GM11168 (cell line): ENCODE measurements at regions not wholly inside any gene's neighbourhood (a gene's known extent, or its start where the extent isn't known, plus 50 kb on each side); places are given as distances from the start of the nearest gene placed in this dataset.

Experiments
- in situ Hi-C: fragments of 300-500 bp; cut with MboI; formaldehyde crosslinking; loops from one replicate; pipeline ENCODE4 v1.12.0; 2022; ENCODE audit warnings: low sequenced_read_pairs; ENCODE audit not compliant: unreplicated experiment

- in situ Hi-C loops: no loop called here
These were observed 180.8 kb downstream of the GAS1 start for GRCh38 chr9:86766511-86766910.

- in situ Hi-C loops: no loop called here
These were observed 181.4 kb downstream of the GAS1 start for GRCh38 chr9:86765746-86766430.

GRCh38 chr9:86764671-86765343 is 182.5 kb downstream of the GAS1 start:
- in situ Hi-C loops: no loop called here

GRCh38 chr9:86764221-86764624 is 183.1 kb downstream of the GAS1 start:
- in situ Hi-C loops: no loop called here

- in situ Hi-C loops: no loop called here
These were observed 183.5 kb downstream of the GAS1 start for GRCh38 chr9:86763791-86764190.

- in situ Hi-C loops: no loop called here
These were observed 190.0 kb downstream of the GAS1 start for GRCh38 chr9:86757382-86757720.

- in situ Hi-C loops: no loop called here
These were observed 190.5 kb downstream of the GAS1 start for GRCh38 chr9:86756576-86757381.

- in situ Hi-C loops: no loop called here
These were observed 191.8 kb downstream of the GAS1 start for GRCh38 chr9:86755561-86755941.

GRCh38 chr9:86754581-86755560 is 192.4 kb downstream of the GAS1 start:
- in situ Hi-C loops: no loop called here

- in situ Hi-C loops: no loop called here
These were observed 193.5 kb downstream of the GAS1 start for GRCh38 chr9:86753836-86754235.

- in situ Hi-C loops: no loop called here
These were observed 194.6 kb downstream of the GAS1 start for GRCh38 chr9:86752733-86753132.

GRCh38 chr9:86751956-86752355 is 195.3 kb downstream of the GAS1 start:
- in situ Hi-C loops: no loop called here

- in situ Hi-C loops: no loop called here
These were observed 196.1 kb downstream of the GAS1 start for GRCh38 chr9:86751207-86751606.

- in situ Hi-C loops: no loop called here
These were observed 197.4 kb downstream of the GAS1 start for GRCh38 chr9:86749894-86750255.

- in situ Hi-C loops: no loop called here
These were observed 198.0 kb downstream of the GAS1 start for GRCh38 chr9:86749161-86749893.

GRCh38 chr9:86747711-86748110 is 199.6 kb downstream of the GAS1 start:
- in situ Hi-C loops: no loop called here

GRCh38 chr9:86741311-86742208 is 205.7 kb downstream of the GAS1 start:
- in situ Hi-C loops: no loop called here

GRCh38 chr9:86735772-86736458 is 211.4 kb downstream of the GAS1 start:
- in situ Hi-C loops: no loop called here
